ENCODE measurements at regions not wholly inside any gene's neighbourhood (a gene's known extent, or its start where the extent isn't known, plus 50 kb on each side); places are given as distances from the start of the nearest gene placed in this dataset.

DNA sequence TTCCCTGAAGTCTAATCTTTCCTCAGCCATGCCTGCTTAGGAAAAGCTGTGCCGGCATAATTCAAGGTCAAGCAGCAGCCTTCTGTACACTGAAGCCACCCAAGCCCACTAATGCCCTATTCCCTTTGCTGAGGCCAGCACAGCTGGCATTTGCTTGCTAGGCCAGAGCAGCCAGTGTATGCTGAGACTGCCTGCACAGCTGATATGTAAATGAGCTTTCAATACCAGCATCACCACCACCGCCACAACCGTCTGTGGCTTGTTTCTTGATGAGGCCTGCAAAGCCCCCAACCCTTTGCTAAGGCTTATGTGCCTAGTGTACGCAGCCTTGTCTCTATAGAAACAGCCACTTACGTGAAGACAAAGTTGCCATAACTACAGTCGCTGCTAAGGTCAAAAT lies 56.3 kb upstream of the TNRC6B start:
- no peak for DNase-seq (ENCODE audit: low read depth)
- TF ChIP-seq, protein P1, sequence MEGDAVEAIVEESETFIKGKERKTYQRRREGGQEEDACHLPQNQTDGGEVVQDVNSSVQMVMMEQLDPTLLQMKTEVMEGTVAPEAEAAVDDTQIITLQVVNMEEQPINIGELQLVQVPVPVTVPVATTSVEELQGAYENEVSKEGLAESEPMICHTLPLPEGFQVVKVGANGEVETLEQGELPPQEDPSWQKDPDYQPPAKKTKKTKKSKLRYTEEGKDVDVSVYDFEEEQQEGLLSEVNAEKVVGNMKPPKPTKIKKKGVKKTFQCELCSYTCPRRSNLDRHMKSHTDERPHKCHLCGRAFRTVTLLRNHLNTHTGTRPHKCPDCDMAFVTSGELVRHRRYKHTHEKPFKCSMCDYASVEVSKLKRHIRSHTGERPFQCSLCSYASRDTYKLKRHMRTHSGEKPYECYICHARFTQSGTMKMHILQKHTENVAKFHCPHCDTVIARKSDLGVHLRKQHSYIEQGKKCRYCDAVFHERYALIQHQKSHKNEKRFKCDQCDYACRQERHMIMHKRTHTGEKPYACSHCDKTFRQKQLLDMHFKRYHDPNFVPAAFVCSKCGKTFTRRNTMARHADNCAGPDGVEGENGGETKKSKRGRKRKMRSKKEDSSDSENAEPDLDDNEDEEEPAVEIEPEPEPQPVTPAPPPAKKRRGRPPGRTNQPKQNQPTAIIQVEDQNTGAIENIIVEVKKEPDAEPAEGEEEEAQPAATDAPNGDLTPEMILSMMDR (IDR thresholded peaks at IDR 0.05; ENCODE audit: control insufficient read depth, insufficient read depth, low read depth, low read length, missing control alignments) = no peak
- H3K4me3 ChIP-seq (ENCODE audit: control insufficient read depth, low read depth, low read length) = no peak overlapping the region

DNA sequence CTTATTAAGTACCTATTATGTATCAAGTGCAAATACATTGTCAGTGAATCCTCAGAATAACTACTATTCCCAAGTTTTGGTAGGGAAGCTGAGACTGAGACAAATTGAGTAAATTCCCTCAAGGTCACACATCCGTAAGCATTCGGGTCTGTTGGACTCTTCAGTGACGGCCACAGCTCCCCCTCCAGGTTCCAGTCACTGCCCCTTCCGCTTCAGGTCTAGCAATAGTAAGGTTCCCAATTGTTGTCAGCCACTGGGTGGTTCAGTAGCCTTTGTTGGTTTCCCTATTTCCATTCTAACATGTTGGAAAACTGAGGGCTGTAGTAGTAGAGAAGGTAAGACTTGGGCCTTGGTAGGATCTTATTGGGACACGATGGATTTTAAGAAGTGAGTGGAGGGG lies 54.9 kb upstream of the TNRC6B start:
- no peak for DNase-seq (ENCODE audit: low read depth)
- TF ChIP-seq, protein P1 (IDR thresholded peaks at IDR 0.05; ENCODE audit: control insufficient read depth, insufficient read depth, low read depth, low read length, missing control alignments) = no peak
- no peak overlapping the region for H3K4me3 ChIP-seq (ENCODE audit: control insufficient read depth, low read depth, low read length)

DNA sequence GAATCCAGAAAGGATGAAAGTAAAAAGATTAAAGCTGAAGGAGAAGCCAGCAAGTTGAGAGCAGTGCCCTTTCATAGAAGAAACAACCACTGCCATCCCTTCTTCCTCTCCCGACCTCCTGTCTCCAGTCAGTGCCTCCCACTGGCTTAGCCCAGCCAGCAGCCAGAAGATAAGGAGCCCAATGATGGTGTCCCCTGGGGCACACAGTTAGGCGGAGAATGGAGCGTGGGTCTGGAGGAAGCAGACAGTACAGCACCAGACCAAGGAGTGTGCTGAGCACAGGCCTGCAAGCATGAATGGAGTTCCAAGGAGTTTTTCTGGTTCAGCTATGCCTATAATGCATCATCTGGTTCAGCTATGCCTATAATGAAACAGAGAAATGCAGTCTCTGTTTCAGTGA lies 54.3 kb upstream of the TNRC6B start:
- H3K4me3 ChIP-seq (ENCODE audit: control insufficient read depth, low read depth, low read length) = no peak overlapping the region
- TF ChIP-seq, protein P1 (IDR thresholded peaks at IDR 0.05; ENCODE audit: control insufficient read depth, insufficient read depth, low read depth, low read length, missing control alignments) = no peak
- DNase-seq (ENCODE audit: low read depth) = no peak

Measured in AG09309 (cell line).